ENCODE measurements at regions not wholly inside any gene's neighbourhood (a gene's known extent, or its start where the extent isn't known, plus 50 kb on each side); places are given as distances from the start of the nearest gene placed in this dataset.
"Not testable (repeated sequence)": the region's sequence is repeated elsewhere in the genome, so short reads cannot be mapped to it uniquely, and the experiment has no call there.

- TF ChIP-seq POLR2A, CTCF (IDR thresholded peaks at IDR 0.05): not testable (repeated sequence)
Measured at GRCh38 chr5:97579977-97580376, 396.9 kb upstream of the RIOK2 start.
